Globus pallidus (tissue), 1 donor: ENCODE measurements at regions not wholly inside any gene's neighbourhood (a gene's known extent, or its start where the extent isn't known, plus 50 kb on each side); places are given as distances from the start of the nearest gene placed in this dataset.

Source experiments
- DNase-seq: peaks from one replicate; pipeline ENCODE4 v3.0.0-alpha.2; 2015; ENCODE audit warnings: low spot score

DNA sequence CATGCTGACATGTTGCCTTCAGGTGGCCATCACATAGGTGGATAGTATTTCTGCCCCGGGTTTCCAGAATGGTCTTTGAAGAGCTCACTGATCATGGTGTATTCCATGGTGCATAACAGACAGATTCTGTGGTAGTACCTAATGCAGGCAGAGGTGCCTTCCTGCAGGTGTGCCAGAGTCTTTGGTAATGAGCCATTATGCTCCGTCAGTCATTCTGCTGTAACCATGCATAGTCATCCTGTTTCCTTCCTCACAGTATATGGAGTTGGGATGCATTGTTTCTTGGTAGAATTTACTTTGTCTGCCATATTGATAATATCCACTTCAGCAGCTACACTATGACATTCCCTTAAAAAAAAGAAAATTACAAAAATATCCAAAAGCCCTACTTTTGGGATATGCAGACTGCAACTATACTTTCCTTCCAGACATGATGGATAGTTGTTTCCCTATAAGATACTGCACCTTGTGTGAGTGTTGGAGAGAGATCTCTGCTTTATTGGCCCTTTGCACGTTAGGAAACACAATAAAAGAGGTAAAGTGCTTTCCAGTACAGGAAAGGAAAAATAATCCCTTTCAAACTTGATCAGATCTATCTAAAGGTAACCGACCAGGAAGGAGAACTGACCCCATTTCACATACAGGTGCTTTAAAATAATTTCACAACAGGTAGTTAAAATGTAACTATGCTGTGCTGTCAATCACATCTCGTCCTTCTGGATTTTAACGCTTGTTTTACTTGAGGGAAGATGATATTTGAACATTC lies 537.5 kb upstream of the WWC1 start:
- DNase-seq: no peak

DNA sequence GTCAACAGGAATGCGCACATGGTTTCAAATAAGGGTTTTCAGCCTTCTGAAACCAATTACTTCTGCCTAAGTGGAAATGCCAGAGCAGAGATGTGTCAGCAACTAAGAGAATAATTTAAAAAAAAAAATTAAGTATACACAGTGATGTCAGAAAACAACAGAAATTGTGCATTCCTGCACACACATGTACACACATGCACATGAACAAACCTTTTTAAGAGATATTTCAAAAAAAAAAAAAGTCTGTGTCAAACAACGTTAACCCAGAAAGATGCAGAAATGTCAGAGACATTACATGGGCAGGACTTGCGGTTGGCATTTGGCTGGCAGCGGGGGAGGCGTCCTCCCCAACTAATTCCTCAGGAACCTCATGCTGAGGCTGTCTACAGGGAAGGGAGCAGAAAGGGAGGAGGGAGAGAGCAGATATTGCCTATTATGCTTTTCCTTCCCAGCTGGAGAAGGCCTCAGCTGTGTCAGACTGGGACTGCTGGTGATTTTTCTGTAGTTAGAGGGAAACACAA lies 536.9 kb upstream of the WWC1 start:
- DNase-seq: no peak

DNA sequence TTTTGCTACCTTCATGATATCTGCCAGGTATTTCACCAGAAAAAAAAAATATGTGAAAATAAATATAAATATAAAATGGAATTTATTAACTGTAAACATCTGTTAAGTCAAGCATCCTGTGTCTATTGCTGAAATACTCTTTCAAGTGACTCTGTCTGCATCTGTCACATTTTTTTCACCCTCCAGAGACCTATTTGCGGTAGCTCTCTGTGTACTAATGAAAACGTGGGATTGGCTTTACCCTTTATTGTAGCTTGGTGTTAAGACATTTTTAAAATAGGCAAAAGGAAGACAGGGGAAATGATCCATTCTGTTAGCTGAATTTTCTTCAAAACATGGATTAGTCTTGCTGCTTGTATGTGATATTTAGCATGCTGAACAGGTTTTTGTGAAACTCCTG lies 536.0 kb upstream of the WWC1 start:
- DNase-seq: no peak

DNA sequence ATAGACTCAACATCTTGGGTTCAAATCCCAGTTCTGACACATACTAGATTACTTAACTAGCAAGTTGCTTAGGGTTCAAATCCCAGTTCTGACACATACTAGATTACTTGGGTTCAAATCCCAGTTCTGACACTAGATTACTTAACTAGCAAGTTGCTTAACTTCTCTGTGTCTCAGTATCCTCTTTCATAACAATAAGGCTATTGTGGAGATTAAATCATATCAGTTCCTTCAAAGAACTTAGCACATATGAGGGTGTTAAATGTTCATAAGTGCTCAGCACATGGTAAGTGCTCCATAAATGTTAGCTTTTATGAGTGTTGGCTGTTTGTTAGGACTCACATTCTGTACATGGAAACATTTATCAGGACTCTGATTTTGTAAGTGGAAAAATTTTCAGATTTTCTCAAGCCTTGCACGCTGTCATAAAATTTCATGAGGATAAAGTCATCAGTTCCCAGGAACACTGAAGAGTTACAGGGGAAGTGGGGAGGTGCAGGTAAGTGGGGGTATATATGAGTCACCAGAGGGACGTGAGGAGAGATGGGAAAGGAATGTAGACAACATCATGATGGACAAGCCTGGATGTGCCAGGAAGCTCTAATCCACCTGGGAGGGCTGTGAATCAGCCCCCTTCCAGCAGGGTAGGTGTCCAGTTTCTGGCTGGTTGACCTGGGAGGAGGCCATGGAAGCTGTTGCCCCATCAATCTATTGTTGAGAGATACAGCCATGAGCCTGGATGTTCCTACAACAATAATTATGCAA lies 532.2 kb upstream of the WWC1 start:
- no peak for DNase-seq

DNA sequence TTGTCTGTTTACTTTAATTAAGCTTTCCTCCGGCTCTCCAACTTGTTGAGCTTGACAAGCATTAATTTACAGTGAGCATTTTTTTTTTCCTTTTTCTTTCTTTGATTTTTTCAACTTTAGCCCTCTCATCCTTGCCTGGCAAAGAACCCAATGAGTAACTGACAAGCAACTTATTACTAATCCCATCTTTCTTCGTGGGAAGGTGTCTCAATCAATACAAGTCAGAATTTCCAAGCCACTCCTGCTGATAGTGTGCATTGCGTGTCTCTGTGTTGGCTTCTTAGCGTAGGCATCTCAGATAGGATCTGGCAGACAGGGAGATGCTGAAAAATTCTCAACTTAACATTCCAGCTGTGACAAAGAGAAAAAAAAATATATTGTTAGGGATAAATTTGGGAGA lies 527.7 kb upstream of the WWC1 start:
- no peak for DNase-seq

DNA sequence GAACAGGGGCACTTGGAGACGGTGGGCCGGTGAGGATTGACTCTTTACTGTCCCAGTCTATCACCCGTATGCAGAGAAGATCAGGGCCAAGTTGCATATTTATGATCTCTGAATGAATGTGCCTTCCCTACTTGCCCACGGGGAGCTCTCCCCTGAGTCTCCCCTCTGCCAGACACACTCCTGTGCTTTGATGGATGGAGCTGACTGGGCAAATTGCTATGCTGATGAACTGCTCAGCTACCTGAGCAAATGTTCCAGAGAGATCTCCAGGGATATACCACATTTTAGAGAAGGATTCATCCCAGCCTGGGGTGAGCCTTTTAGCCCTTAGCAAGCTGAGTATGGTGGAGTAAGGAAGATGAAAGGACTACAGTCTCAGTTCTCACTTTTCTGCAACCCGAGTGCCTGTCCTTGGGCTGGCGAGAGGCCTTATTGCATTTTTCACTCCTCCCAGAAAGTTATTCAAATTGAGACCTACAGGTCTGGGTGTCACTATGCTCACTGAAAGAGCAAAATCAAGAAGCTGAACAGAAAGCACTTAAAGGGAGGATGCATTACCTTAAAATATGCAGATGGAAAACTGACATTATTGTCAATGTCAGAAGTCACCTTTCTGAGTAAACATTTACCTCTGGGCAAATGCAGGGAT lies 526.7 kb upstream of the WWC1 start:
- DNase-seq: no peak

DNA sequence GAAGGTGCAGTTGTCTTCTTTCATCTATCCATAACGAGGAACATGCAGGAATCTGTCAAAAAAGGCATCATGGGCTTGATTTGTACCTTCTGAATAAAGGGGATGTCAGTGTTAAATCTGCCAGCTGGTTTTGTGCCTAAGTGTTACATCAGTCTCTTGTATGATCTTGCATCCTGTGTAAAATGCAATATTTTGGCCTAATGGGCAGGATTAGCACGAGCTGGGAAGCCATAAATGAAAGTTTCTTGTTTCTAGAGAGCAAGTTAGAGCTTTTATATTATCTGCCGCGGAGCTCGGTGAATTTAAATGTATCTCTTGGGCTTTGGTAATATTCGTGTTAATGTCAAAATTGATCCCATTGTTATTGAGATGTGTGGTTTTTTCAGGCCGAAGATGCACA lies 526.1 kb upstream of the WWC1 start:
- no peak for DNase-seq

DNA sequence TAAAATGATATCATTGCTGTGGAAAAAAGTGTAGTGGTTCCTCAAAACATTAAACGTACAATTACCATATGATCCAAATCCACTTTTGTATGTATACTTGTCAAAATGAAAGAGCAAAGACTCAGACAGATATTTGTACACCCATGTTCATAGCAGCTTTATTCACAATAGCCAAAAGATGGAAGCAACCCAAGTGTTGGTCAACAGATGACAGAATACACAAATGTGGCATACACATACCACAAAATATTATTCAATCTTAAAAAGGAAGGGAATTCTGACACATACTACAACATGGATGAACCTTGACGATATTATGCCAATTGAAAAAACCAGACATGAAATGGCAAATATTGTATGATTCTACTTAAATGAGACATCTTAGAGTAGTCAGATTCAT lies 524.5 kb upstream of the WWC1 start:
- no peak for DNase-seq

DNA sequence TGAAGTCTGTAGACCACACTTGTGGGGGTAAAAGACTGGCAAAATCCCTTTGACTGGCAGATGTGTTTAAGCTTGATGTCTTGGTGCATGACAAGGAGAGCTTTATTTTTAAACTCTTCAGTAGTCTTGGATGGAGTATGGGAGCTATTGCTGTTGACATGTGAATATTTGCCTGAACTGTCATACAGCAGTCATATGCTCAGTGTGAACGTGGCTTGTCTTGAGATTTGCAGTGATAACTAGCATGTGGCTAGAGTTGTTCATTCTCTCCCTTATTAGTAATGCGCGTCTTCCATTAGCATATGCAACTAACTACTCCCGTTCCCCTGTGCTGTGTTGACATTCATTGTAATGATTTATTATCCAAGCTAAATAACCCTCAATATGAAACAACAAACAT lies 523.6 kb upstream of the WWC1 start:
- DNase-seq: no peak

DNA sequence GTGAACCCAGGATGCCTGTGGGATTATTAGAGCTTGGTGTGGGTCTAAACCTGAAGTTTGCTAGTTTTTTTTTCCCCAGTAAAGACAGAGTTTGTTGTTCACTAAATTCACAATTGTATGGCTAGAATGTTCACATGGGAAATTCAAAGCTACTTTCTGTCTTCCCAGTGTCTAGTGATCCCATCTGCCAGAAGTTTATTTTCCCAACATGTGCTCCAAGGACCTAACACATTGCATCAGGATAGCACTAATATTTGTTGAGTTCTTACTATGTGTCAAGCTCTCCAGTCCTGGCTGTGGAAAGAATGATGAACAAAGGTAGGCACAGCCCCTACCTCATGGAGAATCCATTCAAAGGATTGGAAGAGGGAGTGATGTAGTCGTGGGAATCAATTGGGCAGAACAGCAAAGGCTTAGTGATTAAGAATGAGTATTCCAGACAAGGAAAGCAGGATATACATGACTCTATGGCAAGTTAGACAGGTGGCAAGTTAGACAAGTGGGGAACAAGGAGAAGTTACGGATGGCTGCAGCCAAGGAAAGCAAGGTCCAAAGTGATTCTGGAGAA lies 521.5 kb upstream of the WWC1 start:
- no peak for DNase-seq

DNA sequence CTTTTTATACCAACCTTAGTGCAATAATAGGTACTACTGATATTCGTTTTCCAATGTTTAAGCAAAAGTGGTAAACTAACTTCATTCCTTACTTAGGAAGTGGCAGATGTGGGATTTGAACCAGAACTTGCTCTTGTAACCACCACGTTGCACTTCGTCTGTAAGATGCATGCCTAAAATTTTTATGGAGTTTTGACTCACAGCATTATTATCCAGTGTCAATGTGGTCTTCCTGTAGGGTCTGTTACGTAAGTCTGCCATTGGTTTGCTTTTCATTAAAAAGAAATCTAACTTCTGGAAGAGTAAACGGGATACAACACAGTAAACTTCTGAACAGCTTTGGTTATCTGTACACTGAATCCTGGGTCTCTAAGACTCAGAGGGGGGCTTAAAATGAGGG lies 521.0 kb upstream of the WWC1 start:
- no peak for DNase-seq

DNA sequence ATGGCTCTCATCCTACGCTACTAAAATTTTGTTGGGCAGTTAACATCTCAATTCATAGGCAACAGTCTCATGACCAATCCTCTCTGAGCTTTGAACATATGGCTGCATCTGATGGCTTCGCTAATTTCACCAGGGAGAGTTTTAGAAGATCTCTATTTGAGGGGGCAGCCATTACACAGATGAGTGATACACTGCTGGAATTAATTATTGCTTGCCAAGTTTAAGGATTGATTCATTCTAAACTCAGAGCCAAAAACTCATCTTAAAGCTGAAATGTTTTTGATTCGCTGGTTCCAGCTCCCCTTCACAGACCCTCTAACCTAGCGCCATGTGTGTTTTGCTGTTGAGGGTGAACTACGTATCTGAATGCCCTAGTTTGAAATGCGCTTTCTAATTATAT lies 519.9 kb upstream of the WWC1 start:
- DNase-seq: no peak

DNA sequence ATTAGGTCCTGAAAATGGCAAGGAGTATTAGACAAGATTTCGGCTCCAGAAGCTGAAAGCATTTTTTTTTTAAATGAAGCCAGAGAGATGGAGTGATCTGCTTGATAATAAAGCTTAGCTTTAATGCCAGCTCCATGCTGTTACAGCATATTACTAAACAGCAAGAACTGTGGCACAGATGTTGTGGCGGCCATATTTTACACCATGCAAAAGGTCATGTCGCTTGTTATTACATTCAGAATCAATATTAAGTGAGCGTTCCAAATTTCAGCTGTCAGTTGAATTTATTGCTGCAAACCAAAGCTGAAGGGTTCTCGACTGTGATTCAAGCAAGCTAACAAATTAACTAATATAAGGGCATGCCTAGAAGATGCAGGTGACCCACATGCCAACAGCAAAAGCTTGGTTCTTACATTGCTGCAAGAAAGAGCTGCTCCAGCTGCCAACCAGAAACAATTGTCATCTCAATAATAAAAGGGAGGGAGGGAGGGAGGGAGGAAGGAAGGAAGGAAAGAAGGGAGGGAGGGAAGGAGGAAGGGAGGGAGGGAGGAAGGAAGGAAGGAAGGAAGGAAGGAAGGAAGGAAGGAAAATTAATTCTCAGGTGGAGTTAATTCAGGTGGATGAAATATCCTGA lies 517.7 kb upstream of the WWC1 start:
- DNase-seq: no peak

DNA sequence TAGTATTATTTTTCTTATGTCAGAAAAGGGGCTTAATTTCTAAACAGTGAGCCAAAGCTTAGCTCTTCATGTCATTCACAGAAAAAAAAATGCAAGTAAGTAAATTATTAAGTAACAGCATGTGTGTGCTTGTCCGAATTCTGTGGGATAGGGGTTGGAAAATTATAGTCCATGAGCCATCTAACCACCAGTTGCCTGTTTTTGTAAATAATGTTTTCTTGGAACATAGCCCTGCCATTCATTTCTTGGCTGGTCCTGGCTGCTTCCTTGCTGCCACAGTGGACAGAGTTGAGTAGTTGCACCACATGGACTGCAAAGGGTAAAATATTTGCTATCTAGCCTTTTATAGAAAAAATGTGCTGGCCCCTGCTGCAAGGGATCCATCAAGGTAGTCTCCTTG lies 513.7 kb upstream of the WWC1 start:
- no peak for DNase-seq

DNA sequence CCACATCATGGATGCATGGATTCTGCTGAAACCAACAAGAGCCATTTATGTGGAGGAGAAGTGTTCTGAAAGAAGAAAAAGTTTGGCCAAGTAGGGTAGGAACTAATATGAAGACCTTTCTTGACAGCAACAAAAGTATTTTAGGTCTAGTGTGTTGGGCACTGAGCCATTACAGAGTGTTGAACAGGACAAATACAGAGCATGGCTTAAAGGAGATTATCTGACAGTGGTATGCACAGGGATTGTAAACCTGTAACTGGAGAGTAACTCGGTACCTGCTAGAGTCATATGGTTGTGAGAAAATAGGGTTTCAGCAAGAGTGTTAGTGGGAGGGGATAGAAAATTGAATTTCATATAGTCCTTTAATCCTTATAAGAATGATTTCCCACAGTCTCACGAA lies 513.2 kb upstream of the WWC1 start:
- DNase-seq: no peak

DNA sequence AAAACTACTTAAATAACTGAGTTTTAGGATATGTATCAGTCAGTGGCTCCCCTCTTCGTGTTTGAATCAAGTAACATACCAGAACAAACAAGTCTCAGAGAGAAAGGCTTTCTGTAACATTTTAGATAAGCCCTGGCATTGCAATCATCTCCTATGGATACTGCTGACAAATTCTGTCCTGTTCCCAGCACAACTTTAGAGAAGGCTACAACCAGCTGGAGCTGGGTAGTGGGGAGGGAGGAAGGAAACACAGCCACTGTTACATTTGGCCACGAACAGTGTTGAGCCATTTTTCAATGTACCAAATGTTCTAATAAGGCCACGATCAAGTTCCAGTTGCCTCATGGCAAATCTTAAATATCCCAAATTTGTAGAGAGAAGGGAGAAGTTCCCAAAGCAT lies 511.8 kb upstream of the WWC1 start:
- no peak for DNase-seq

DNA sequence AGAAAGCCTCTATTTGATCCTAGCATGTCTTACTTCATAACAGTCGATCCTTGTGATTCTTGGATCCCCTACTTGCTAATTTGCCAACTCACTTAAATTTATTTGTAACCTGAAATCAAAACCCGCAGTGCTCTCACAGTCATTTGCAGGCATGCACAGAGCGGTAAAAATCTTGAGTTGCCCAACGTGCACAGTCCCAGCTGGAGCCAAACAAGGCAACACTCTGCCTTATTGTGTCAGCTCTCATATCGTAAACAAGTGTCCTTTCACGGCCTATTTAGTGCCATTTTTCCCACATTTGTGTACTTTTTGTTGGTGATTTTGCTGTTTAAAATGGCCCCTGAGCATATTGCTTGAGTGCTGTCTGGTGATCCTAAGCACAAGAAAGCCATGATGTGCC lies 511.3 kb upstream of the WWC1 start:
- DNase-seq: no peak

DNA sequence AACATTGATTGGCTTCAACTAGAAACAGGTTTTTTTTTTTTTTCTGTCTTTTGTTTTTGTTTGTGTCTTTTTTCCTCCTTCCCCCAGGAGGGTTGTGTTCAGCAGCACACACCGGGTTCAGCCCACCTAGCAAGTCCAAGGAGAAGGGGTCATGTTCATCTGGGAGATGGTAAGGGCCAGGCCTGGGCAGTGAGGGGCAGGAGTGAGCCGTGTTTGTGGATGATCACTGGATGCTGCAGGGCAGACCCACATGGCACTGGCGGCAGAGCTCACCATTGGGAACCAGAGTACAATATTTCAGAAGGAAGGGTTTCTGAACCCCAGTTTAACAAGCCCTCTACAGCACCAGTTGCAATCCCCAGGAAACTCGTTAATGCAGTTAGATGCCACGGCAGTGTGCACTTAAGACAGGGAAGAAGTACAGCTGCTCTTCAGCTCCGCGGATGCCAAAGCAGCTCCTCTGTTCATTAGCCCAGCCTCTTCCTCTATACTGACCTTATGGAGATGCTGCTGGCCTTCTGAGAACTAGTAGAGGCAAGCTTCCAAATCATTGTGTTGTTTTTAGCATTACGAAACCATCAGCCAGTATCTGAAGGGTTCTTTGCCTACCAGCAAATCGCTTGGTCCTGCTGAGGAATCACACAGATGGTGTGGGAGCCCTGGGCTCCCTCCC lies 508.2 kb upstream of the WWC1 start:
- DNase-seq: no peak

DNA sequence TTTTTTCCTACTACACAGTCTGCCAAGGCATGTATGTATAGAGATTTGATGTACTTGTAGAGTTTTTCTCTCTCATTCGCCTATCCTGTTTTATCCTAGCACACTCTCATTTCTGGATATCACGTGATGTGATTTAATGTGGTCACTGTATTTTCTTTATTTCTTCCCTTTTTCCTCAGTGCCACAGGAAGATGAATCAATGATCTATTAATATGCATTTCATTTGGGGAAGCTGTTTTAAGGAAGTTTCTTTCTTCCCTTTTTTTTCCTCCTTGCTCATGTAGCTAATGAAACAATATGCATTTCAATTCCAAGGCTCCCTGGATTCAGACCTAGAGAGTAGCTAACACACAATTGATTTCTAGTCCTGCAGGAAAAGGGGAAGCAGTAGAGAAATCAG lies 506.3 kb upstream of the WWC1 start:
- DNase-seq: peak; percentile 37

DNA sequence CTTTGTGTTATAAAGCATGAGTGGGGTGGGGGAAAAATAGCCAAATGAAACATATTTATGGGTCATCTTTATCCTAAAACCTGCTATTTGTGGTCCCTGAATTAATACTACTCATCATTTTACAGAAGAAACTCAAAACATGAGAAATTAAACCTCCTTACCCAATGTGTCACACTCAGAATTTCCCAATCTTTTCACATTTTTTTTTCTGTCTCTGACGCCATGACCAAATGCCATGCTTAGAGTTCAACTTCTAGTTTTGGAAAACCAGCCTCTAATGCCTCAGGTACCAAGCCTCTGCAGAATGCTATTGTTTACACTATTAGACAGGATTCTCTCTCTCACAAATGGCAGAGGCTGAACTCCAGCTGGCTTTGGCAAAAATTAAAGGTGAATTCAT lies 505.5 kb upstream of the WWC1 start:
- no peak for DNase-seq

DNA sequence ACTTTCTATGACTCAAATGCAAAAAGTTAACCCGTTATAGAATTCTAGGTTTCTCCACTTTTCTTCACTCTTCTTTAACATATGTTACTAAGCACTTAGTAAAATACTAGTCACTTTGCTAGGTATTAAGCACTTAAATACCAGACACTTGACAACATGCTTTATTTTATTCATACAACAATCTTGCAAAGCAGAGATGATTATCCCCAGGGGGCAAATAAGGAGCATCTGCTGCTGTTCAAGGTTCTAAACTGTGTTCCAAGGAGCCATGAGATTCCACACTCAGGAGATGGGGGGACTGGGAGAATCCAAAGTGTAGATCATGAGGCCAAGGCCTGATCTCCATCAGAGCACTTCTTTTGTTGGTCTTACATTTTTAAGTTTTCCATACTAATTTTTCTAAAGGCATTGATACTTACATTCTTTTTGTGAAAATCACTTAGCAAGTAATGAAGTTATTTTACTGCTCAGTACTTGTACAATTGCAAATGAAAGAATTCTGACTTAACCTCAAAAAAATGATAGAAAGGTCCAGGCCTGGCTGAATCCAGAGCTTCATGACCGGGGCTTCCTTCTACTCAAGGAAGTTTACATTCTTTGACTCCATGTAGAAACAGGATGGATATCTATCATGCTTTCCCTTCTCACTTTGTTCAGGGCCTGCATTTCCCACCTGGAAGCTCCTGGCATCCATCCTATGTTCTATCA lies 504.4 kb upstream of the WWC1 start:
- DNase-seq: no peak
